ENCODE measurements at regions not wholly inside any gene's neighbourhood (a gene's known extent, or its start where the extent isn't known, plus 50 kb on each side); places are given as distances from the start of the nearest gene placed in this dataset.
A peak's percentile ranks its signal among the peaks of the same experiment; 100 is the strongest.
"Not testable (repeated sequence)": the region's sequence is repeated elsewhere in the genome, so short reads cannot be mapped to it uniquely, and the experiment has no call there.

DNA sequence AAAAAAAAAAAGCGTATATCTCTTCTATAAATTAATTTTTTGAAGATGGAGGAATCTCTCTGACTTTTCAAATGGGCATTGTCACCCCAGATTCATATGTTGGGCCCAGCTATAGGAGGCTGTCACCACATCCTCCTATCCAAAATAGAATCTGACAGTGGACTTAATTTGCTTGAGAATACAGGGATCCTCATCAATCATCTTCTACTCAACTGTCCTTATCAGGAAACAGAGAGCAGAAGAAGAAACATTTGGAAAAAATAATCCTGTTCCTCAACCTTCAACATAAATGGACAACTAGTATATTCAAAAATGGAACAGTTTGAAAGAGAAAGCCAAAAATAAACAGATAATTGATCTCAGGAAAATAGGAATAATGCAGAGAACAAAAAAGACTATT lies 725.4 kb upstream of the INTU start:
- WGBS, 2 donors, result 72 to 82% methylated on average over 1 of the region's 1 CpG
- ATAC-seq (ENCODE audit: low FRiP score in 2 of 2), result no peak

DNA sequence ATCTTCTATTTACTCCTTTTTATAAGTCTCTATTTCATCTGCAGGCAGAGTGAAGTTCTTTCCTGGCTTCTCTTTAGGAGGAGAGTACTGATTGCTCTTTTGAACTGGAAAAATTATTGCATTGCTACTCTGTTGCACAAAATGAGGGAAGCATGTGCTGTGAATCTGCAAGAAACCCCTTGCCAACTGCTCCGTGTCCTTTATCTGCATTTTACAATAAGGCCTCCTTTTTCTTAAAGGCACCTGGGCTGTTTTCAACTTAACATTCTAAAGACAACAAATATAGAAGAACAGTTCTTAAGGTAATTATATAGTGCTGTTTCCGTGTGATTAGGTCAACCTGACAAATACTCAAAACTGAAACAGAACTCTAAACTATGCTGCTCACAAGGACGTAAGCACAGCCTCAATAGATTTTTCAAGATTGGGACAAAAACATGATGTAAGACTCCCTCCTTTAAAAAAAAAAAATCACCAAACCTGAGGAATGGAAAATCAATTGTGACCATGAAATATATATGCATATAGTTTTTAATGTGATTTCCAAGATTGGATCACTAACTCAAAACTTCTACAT lies 716.6 kb upstream of the INTU start:
- no peaks in the 10 kb centered on the region for H3K4me1 ChIP-seq
- no peak for DNase-seq
- H3K9me3 ChIP-seq, result no peaks in the 10 kb centered on the region
- ATAC-seq (ENCODE audit: low FRiP score in 2 of 2), result peak in 1 of 2 donors; percentile 34
- TF ChIP-seq, protein P1, sequence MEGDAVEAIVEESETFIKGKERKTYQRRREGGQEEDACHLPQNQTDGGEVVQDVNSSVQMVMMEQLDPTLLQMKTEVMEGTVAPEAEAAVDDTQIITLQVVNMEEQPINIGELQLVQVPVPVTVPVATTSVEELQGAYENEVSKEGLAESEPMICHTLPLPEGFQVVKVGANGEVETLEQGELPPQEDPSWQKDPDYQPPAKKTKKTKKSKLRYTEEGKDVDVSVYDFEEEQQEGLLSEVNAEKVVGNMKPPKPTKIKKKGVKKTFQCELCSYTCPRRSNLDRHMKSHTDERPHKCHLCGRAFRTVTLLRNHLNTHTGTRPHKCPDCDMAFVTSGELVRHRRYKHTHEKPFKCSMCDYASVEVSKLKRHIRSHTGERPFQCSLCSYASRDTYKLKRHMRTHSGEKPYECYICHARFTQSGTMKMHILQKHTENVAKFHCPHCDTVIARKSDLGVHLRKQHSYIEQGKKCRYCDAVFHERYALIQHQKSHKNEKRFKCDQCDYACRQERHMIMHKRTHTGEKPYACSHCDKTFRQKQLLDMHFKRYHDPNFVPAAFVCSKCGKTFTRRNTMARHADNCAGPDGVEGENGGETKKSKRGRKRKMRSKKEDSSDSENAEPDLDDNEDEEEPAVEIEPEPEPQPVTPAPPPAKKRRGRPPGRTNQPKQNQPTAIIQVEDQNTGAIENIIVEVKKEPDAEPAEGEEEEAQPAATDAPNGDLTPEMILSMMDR (IDR thresholded peaks at IDR 0.05), result no peak
- TF ChIP-seq EP300 (IDR thresholded peaks at IDR 0.05) (no peak), POLR2AphosphoS5 (IDR thresholded peaks at IDR 0.05) (no peak)
- H3K36me3 ChIP-seq, result no peaks in the 10 kb centered on the region
- H3K27me3 ChIP-seq, result no peaks in the 10 kb centered on the region
- 35 to 50% methylated on average over 3 of the region's 3 CpGs for WGBS, 2 donors
- no peak overlapping the region for H3K27ac ChIP-seq
- H3K4me3 ChIP-seq, result no peak overlapping the region

More for the DNA sequence above, 725.4 kb upstream of the INTU start:
- no peak overlapping the region for H3K27ac ChIP-seq
- no peaks in the 10 kb centered on the region for H3K36me3 ChIP-seq
- H3K4me1 ChIP-seq, result no peaks in the 10 kb centered on the region
- TF ChIP-seq EP300 (IDR thresholded peaks at IDR 0.05) (no peak), POLR2AphosphoS5 (IDR thresholded peaks at IDR 0.05) (no peak)
- TF ChIP-seq, protein P1 (IDR thresholded peaks at IDR 0.05), result no peak
- no peak overlapping the region for H3K4me3 ChIP-seq
- H3K27me3 ChIP-seq, result no peaks in the 10 kb centered on the region
- no peaks in the 10 kb centered on the region for H3K9me3 ChIP-seq
- no peak for DNase-seq

DNA sequence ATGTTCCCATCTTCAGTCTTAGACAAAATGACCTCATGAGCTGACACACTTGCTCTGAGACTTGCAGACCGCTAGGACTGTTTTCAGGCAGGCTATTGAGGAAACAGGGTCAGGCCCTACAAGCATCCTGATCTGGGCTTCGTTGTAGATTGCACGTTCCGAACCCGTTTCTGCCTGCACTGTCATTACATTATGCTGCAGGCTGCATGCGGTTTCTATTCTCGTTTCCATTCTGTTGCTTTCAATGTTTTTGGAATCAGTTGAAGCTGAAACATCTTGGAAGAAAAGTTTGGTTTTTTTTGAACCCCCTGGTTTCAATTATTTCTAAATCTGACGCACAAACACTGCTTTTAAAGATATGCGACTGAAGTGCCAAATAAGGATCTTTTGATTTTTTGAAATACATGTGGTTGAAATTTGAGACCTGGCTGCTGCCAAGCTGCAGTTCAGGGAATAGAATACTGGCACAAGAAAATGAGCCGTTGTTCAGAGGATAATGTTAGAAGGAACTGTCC lies 716.1 kb upstream of the INTU start:
- no peaks in the 10 kb centered on the region for H3K27me3 ChIP-seq
- H3K4me1 ChIP-seq, result no peaks in the 10 kb centered on the region
- WGBS, 2 donors, result 46 to 60% methylated on average over 10 of the region's 10 CpGs
- ATAC-seq (ENCODE audit: low FRiP score in 2 of 2), result peak in 1 of 2 donors; percentile 87
- H3K27ac ChIP-seq, result no peak overlapping the region
- no peak overlapping the region for H3K4me3 ChIP-seq
- no peaks in the 10 kb centered on the region for H3K9me3 ChIP-seq
- TF ChIP-seq POLR2A (IDR thresholded peaks at IDR 0.05) (no peak), EP300 (IDR thresholded peaks at IDR 0.05) (no peak), POLR2AphosphoS5 (IDR thresholded peaks at IDR 0.05) (no peak)
- TF ChIP-seq, protein P1 (IDR thresholded peaks at IDR 0.05), result no peak
- H3K36me3 ChIP-seq, result no peaks in the 10 kb centered on the region
- no peak for DNase-seq

DNA sequence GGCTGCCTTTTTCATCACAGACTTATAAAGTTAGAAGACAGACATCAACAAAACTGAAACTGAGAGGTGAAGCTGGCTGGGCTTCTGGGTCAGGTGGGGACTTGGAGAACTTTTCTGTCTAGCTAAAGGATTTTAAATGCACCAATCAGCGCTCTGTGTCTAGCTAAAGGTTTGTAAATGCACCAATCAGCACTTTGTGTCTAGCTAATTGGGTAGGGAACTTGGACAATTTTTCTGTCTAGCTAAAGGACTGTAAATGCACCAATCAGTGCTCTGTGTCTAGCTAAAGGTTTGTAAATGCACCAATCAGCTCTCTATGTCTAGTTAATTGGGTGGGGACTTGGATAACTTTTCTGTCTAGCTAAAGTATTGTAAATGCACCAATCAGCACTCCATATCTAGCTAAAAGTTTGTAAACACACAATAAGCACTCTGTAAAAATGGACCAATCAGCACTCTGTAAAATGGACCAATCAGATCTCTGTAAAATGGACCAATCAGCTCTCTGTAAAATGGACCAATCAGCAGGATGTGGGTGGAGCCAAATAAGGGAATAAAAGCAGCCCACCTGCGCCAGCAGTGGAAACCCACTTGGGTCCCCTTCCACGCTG lies 710.3 kb upstream of the INTU start:
- not testable (repeated sequence) for H3K9me3 ChIP-seq; H3K27ac ChIP-seq; ATAC-seq (ENCODE audit: low FRiP score in 2 of 2); DNase-seq; H3K4me3 ChIP-seq; H3K4me1 ChIP-seq; H3K36me3 ChIP-seq; H3K27me3 ChIP-seq
- WGBS, 2 donors, result 84 to 93% methylated on average over 3 of the region's 3 CpGs

DNA sequence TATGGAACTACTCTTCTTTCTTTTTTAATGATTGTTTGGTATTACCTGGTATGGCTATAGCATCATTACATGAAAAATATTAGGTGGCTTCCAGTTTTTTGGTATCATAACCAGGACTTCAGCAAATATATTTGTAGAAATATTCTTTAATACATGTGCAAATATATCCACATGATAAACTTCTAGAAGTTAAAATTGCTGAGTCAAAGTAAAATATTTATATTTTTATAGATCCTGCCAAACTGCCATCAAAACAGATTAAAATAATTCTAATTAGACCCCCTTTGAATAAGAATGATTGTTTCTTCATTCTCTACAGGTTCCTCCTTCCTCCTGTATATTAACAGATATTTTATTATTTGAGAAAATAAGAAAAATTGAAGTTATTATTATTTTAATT lies 708.5 kb upstream of the INTU start:
- Histone ChIP-seq H3K4me3 (no peak overlapping the region), H3K4me1 (no peaks in the 10 kb centered on the region), H3K9me3 (peaks cover 0 to 8% (median 2%) of the 10 kb centered on the region in 4 donors), H3K27ac (no peak overlapping the region), H3K36me3 (no peaks in the 10 kb centered on the region), H3K27me3 (no peaks in the 10 kb centered on the region)
- no peak for TF ChIP-seq POLR2AphosphoS5 (IDR thresholded peaks at IDR 0.05)
- ATAC-seq (ENCODE audit: low FRiP score in 2 of 2) (no peak), DNase-seq (no peak)

DNA sequence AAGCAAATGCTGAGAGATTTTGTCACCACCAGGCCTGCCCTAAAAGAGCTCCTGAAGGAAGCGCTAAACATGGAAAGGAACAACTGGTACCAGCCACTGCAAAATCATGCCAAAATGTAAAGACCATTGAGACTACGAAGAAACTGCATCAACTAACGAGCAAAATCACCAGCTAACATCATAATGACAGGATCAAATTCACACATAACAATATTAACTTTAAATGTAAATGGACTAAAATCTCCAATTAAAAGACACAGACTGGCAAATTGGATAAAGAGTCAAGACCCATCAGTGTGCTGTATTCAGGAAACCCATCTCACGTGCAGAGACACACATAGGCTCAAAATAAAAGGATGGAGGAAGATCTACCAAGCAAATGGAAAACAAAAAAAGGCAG lies 702.7 kb upstream of the INTU start:
- H3K36me3 ChIP-seq; H3K27me3 ChIP-seq; H3K4me1 ChIP-seq; ATAC-seq (ENCODE audit: low FRiP score in 2 of 2); H3K27ac ChIP-seq; H3K9me3 ChIP-seq; H3K4me3 ChIP-seq; DNase-seq: not testable (repeated sequence)
- 68% methylated on average over 3 of the region's 4 CpGs; no CpG with 5 or more reads in 1 of the 2 donors for WGBS, 2 donors
